Adrenal gland (tissue), 5 donors: ENCODE measurements at regions not wholly inside any gene's neighbourhood (a gene's known extent, or its start where the extent isn't known, plus 50 kb on each side); places are given as distances from the start of the nearest gene placed in this dataset.

Source experiments
- POLR2A ChIP-seq, 2 donors: fragments of 450-650 bp; IDR thresholded peaks; one replicate each; pipeline ENCODE4 v1.6.1; 2017; ENCODE audit warnings: antibody characterized with exemption in 2 of 2, mild to moderate bottlenecking in 2 of 2, moderate library complexity in 1 of 2
- TF ChIP-seq, protein P1 (sequence below), 6 experiments: fragments of 450-650 bp in 4 of 6; fragments of 200-600 bp in 2 of 6; sonication (generic) in 1 of 6; IDR thresholded peaks; 1 replicate in 5 of 6; 2 replicates in 1 of 6; pipeline versions ENCODE4 v1.5.1 to v1.8.0; 2016 to 2021; ENCODE audit warnings: antibody characterized with exemption in 6 of 6, mild to moderate bottlenecking in 2 of 6, moderate library complexity in 1 of 6
- donor health status: DM: no; HTN: no; CAD: no.

DNA sequence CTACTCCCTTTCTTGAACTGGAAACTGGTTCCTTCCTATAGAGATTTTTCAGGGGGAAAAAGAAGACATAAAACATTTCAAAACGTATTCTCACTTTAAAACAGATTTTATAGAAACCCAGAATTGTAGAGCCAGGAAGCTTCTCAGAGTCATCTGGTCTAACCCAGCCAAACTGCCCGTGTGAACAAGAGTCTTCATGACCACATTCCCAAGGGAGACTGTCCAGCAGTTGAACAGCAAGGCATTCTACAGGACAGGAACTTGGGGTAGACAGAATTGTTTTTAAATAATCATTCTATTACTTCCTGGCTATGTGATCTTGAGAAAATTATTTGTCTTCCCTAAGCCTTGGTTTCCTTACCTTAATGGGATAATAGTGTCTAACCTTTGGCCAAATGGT is 163.5 kb upstream of the IVNS1ABP start:
- TF ChIP-seq, protein P1, sequence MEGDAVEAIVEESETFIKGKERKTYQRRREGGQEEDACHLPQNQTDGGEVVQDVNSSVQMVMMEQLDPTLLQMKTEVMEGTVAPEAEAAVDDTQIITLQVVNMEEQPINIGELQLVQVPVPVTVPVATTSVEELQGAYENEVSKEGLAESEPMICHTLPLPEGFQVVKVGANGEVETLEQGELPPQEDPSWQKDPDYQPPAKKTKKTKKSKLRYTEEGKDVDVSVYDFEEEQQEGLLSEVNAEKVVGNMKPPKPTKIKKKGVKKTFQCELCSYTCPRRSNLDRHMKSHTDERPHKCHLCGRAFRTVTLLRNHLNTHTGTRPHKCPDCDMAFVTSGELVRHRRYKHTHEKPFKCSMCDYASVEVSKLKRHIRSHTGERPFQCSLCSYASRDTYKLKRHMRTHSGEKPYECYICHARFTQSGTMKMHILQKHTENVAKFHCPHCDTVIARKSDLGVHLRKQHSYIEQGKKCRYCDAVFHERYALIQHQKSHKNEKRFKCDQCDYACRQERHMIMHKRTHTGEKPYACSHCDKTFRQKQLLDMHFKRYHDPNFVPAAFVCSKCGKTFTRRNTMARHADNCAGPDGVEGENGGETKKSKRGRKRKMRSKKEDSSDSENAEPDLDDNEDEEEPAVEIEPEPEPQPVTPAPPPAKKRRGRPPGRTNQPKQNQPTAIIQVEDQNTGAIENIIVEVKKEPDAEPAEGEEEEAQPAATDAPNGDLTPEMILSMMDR (IDR thresholded peaks at IDR 0.05): no peak
- TF ChIP-seq POLR2A (IDR thresholded peaks at IDR 0.05): no peak
